Ishikawa (cell line): ENCODE measurements at regions not wholly inside any gene's neighbourhood (a gene's known extent, or its start where the extent isn't known, plus 50 kb on each side); places are given as distances from the start of the nearest gene placed in this dataset.

ENCODE experiments used
- CEBPB ChIP-seq: IDR thresholded peaks from 2 replicates; pipeline ENCODE4 v1.6.1; 2012
- FOXM1 ChIP-seq: IDR thresholded peaks from 2 replicates; pipeline ENCODE4 v1.6.1; 2012; ENCODE audit warnings: low read depth, borderline replicate concordance
- RAD21 ChIP-seq: IDR thresholded peaks from 2 replicates; pipeline ENCODE4 v1.6.1; 2012; ENCODE audit warnings: low read depth
- REST ChIP-seq: IDR thresholded peaks from 2 replicates; pipeline ENCODE4 v1.6.1; 2012; ENCODE audit warnings: low read depth, mild to moderate bottlenecking
- TCF12 ChIP-seq: IDR thresholded peaks from 2 replicates; pipeline ENCODE4 v1.6.1; 2012; ENCODE audit warnings: low read depth
- TEAD4 ChIP-seq: IDR thresholded peaks from 2 replicates; pipeline ENCODE4 v1.6.1; 2012
- ZBTB7A ChIP-seq: IDR thresholded peaks from 2 replicates; pipeline ENCODE4 v1.6.1; 2012; ENCODE audit warnings: low read depth

DNA sequence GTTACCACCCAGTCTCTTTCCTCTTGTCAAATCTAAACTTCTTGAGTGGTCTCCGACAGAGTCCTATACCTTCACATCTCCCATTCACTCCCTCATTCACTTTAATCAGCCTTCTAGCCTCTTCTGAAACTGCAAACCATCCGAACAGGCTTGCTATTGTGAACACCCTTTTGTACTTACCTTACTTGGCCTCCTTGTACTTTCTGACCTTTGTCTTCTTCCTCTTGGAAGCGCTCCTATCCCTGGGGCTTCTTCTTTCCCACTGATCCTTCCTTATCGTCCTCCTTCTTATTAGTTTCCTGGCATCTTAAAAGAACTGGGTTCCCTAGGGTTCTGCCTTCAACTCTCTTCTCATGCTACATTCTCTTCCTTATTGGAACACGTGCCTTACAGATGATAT lies 76.9 kb upstream of the HIF1A start:
- no peak for TF ChIP-seq FOXM1
- no peak for TF ChIP-seq TCF12
- no peak for TF ChIP-seq ZBTB7A
- TF ChIP-seq CEBPB: no peak
- TF ChIP-seq REST: no peak
- TF ChIP-seq TEAD4: no peak
- no peak for TF ChIP-seq RAD21
